GM10248 (cell line): ENCODE measurements at regions not wholly inside any gene's neighbourhood (a gene's known extent, or its start where the extent isn't known, plus 50 kb on each side); places are given as distances from the start of the nearest gene placed in this dataset.

Experiments used
- CTCF ChIA-PET: fragments of 300-600 bp; sonication (Branson Sonifier 250); formaldehyde crosslinking; extraction: SDS; loops from one replicate; lab custom pipeline; 2021; ENCODE audit warnings: antibody characterized with exemption; lab: Yijun Ruan, JAX
- POLR2A ChIA-PET: fragments of 350-650 bp; sonication (Branson Sonifier 250); formaldehyde crosslinking; extraction: SDS; loops from one replicate; lab custom pipeline; 2020; ENCODE audit warnings: antibody characterized with exemption; lab: Yijun Ruan, JAX
- DNase-seq: peaks from one replicate; pipeline ENCODE4 v3.0.0; 2012; ENCODE audit errors: extremely low spot score
- TF ChIP-seq, protein P1 (sequence below): IDR thresholded peaks from 2 replicates; pipeline ENCODE4 v1.5.1; 2012; ENCODE audit warnings: mild to moderate bottlenecking, low read depth; ENCODE audit errors: extremely low read depth, missing control alignments, control extremely low read depth

DNA sequence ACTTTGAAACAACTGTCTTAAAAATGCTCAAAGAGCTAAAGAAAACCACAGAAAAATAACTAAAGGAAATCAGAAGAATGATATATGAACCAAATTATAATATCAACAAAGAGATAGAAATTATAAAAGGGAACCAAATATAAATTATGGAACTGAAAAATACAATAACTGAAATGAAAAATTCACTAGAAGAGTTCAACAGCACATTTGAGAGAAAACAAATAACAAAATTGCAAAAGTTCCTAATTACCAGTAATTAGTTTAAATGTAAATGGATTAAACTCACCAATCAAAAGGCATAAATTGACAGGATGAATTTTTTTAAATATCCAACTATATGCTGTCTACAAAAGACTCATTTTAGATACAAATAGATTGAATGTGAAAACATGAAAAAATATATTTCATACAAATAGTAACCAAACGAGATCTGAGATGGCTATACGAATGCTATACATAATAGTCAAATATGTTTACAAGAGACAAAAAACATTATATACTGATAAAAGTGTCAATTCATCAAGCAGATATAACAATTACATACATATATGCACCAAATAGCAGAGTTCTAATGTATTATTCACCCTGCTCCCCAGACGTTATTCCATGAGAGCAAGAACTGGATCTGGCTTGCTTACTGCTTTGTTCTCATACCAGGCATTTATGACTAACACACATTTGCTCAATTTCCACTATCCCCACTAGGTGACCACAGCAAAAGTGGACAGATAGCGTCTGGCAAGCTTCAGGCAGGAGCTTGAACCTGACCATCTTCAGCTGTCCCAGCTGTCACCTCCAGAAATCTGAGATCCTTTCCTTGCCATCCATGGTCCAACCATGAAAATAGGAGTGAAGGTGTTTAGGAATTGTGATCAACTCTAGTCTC is 72.4 kb upstream of the SIRPA start:
- DNase-seq: no peak

GRCh38 chr20:1820138-1821079 is 74.8 kb upstream of the SIRPA start:
- ChIA-PET POLR2A (no interaction called here), CTCF (interaction anchor here (1.4 to 2.2 kb wide), 3 partner anchors 8 to 44 kb away, joined by 4 to 5 read pairs (median 4); no protein-coding TSS in a partner anchor)
- DNase-seq: no peak
- TF ChIP-seq, protein P1, sequence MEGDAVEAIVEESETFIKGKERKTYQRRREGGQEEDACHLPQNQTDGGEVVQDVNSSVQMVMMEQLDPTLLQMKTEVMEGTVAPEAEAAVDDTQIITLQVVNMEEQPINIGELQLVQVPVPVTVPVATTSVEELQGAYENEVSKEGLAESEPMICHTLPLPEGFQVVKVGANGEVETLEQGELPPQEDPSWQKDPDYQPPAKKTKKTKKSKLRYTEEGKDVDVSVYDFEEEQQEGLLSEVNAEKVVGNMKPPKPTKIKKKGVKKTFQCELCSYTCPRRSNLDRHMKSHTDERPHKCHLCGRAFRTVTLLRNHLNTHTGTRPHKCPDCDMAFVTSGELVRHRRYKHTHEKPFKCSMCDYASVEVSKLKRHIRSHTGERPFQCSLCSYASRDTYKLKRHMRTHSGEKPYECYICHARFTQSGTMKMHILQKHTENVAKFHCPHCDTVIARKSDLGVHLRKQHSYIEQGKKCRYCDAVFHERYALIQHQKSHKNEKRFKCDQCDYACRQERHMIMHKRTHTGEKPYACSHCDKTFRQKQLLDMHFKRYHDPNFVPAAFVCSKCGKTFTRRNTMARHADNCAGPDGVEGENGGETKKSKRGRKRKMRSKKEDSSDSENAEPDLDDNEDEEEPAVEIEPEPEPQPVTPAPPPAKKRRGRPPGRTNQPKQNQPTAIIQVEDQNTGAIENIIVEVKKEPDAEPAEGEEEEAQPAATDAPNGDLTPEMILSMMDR: no peak

More for the DNA sequence above, 72.4 kb upstream of the SIRPA start:
- POLR2A ChIA-PET: no interaction called here
- TF ChIP-seq, protein P1: no peak
- CTCF ChIA-PET: interaction anchor here (1.3 to 1.7 kb wide), 3 partner anchors 9 to 25 kb away, joined by 3 to 4 read pairs (median 4); no protein-coding TSS in a partner anchor

GRCh38 chr20:1819311-1820137 is 75.7 kb upstream of the SIRPA start:
- ChIA-PET CTCF (interaction anchor here (2.2 kb wide), 1 partner anchor 12 kb away, joined by 4 read pairs; no protein-coding TSS in a partner anchor), POLR2A (no interaction called here)
- TF ChIP-seq, protein P1: no peak
- no peak for DNase-seq

GRCh38 chr20:1818895-1819294 is 76.3 kb upstream of the SIRPA start:
- TF ChIP-seq, protein P1: no peak
- ChIA-PET CTCF (no interaction called here), POLR2A (no interaction called here)
- no peak for DNase-seq

DNA sequence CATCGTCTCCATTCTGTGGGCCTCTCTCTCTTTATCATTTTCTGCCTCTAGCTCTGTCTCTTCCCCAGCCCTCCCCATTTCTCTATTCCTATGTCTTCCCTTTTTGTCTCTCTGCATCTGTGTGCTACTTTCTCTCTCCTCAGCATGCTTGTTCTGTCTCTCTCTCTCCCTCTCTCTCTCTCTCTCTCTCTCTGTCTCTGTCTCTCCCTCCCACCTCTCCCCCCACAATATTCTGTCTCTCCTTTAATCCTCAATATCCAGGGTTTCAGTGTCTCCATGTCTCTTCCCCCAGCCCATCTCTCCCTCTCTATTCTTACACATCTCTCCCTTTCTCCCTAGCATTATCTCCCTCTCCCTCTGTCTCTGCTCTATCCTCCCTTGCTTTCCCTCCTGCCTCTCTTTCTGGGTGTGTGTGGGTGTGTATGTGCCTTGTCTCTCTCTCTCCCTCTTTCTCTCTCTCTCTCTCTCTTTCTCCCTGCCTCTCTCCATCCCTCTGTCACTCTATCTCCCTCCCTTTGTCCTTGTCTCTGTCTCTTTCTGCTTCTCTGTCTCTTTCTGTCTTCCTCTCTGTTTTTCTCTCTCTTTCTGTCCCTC is 76.9 kb upstream of the SIRPA start:
- TF ChIP-seq, protein P1: no peak
- ChIA-PET CTCF (no interaction called here), POLR2A (no interaction called here)
- no peak for DNase-seq
